ENCODE measurements at regions not wholly inside any gene's neighbourhood (a gene's known extent, or its start where the extent isn't known, plus 50 kb on each side); places are given as distances from the start of the nearest gene placed in this dataset.

- no peak for TF ChIP-seq CTCF (IDR thresholded peaks at IDR 0.05; ENCODE audit: poor library complexity, severe bottlenecking)
- no peak for TF ChIP-seq EP300 (conservative IDR thresholded peaks at IDR 0.05; ENCODE audit: poor library complexity, severe bottlenecking)
- TF ChIP-seq EZH2 (IDR thresholded peaks at IDR 0.05; ENCODE audit: borderline replicate concordance, insufficient read depth, low read length, poor library complexity, severe bottlenecking): no peak
- no peak for TF ChIP-seq POLR2AphosphoS5 (IDR thresholded peaks at IDR 0.05)
- no peak for TF ChIP-seq MXI1 (conservative IDR thresholded peaks at IDR 0.05; ENCODE audit: poor library complexity, severe bottlenecking)
- no peak for TF ChIP-seq RAD21 (conservative IDR thresholded peaks at IDR 0.05)
These were observed 140.1 kb upstream of the PPP1R26 start for GRCh38 chr9:135339378-135339973.
